Hepatocyte (in vitro differentiated cells): ENCODE measurements at regions not wholly inside any gene's neighbourhood (a gene's known extent, or its start where the extent isn't known, plus 50 kb on each side); places are given as distances from the start of the nearest gene placed in this dataset.

Experiments
- DNase-seq: peaks from one replicate; pipeline ENCODE4 v3.0.0-alpha.2; 2016; ENCODE audit warnings: low spot score
- H2AFZ ChIP-seq: fragments of 200-600 bp; sonication (generic); 2 replicates; pipeline ENCODE4 v1.6.0; 2016; ENCODE audit warnings: antibody characterized with exemption, mild to moderate bottlenecking
- H3K27ac ChIP-seq: fragments of 200-600 bp; sonication (generic); 2 replicates; pipeline ENCODE4 v1.5.1; 2016; ENCODE audit warnings: mild to moderate bottlenecking
- H3K27me3 ChIP-seq: fragments of 200-600 bp; sonication (generic); 2 replicates; pipeline ENCODE4 v1.6.1; 2016
- H3K36me3 ChIP-seq: fragments of 200-600 bp; sonication (generic); replicated peaks from 2 replicates; pipeline ENCODE4 v1.5.1; 2016; ENCODE audit warnings: low read depth; ENCODE audit not compliant: insufficient read depth
- H3K4me1 ChIP-seq: fragments of 200-600 bp; sonication (generic); 2 replicates; pipeline ENCODE4 v1.5.1; 2016; ENCODE audit warnings: mild to moderate bottlenecking, moderate library complexity; ENCODE audit not compliant: insufficient read depth
- H3K4me2 ChIP-seq: fragments of 200-600 bp; sonication (generic); 2 replicates; pipeline ENCODE4 v1.6.0; 2016
- H3K4me3 ChIP-seq: fragments of 200-600 bp; sonication (generic); 2 replicates; pipeline ENCODE4 v1.5.1; 2016; ENCODE audit warnings: mild to moderate bottlenecking
- H3K79me2 ChIP-seq: fragments of 200-600 bp; sonication (generic); 2 replicates; pipeline ENCODE4 v1.6.0; 2017; ENCODE audit warnings: mild to moderate bottlenecking
- H3K9me2 ChIP-seq: fragments of 200-600 bp; sonication (generic); replicated peaks from 2 replicates; pipeline ENCODE4 v1.6.0; 2017; ENCODE audit warnings: mild to moderate bottlenecking; ENCODE audit not compliant: insufficient read depth
- H3K9me3 ChIP-seq: fragments of 200-600 bp; sonication (generic); 2 replicates; pipeline ENCODE4 v1.5.1; 2016; ENCODE audit warnings: low read depth, mild to moderate bottlenecking
- H4K20me1 ChIP-seq: fragments of 200-600 bp; sonication (generic); 2 replicates; pipeline ENCODE4 v1.6.0; 2016; ENCODE audit warnings: mild to moderate bottlenecking; ENCODE audit not compliant: insufficient read depth, poor library complexity, severe bottlenecking
- CTCF ChIP-seq: fragments of 200-600 bp; sonication (generic); IDR thresholded peaks from 2 replicates; pipeline ENCODE4 v1.5.1; 2016; ENCODE audit warnings: antibody characterized with exemption, mild to moderate bottlenecking; ENCODE audit not compliant: poor library complexity
- EZH2 ChIP-seq: fragments of 200-600 bp; sonication (generic); IDR thresholded peaks from 2 replicates; pipeline ENCODE4 v1.6.1; 2016; ENCODE audit warnings: antibody characterized with exemption, mild to moderate bottlenecking, borderline replicate concordance
- EZH2phosphoT487 ChIP-seq: fragments of 200-600 bp; sonication (generic); IDR thresholded peaks from one replicate; pipeline ENCODE4 v1.6.1; 2018; ENCODE audit warnings: antibody characterized with exemption, mild to moderate bottlenecking, low read depth, moderate library complexity; ENCODE audit not compliant: unreplicated experiment, severe bottlenecking
- WGBS: methylation state at CpG from one replicate; pipeline ENCODE4 v1.1.6; 2016; ENCODE audit warnings: low lambda C conversion rate; ENCODE audit errors: missing lambda C conversion rate; 5-methylcytosine and 5-hydroxymethylcytosine counted together

GRCh38 chr12:105929192-105929591, 209.6 kb downstream of the NUAK1 start:
- DNase-seq, result no peak
- Histone ChIP-seq H3K36me3 (no peaks in the 10 kb centered on the region), H2AFZ (no peak overlapping the region), H4K20me1 (no peaks in the 10 kb centered on the region), H3K4me1 (no peaks in the 10 kb centered on the region), H3K79me2 (no peaks in the 10 kb centered on the region), H3K4me3 (no peak overlapping the region), H3K9me2 (no peaks in the 10 kb centered on the region), H3K9me3 (no peaks in the 10 kb centered on the region), H3K27me3 (no peaks in the 10 kb centered on the region), H3K27ac (no peak overlapping the region), H3K4me2 (no peak overlapping the region)
- WGBS, result 96% methylated on average over 1 of the region's 1 CpG
- TF ChIP-seq EZH2 (no peak), EZH2phosphoT487 (no peak), CTCF (no peak)

DNA sequence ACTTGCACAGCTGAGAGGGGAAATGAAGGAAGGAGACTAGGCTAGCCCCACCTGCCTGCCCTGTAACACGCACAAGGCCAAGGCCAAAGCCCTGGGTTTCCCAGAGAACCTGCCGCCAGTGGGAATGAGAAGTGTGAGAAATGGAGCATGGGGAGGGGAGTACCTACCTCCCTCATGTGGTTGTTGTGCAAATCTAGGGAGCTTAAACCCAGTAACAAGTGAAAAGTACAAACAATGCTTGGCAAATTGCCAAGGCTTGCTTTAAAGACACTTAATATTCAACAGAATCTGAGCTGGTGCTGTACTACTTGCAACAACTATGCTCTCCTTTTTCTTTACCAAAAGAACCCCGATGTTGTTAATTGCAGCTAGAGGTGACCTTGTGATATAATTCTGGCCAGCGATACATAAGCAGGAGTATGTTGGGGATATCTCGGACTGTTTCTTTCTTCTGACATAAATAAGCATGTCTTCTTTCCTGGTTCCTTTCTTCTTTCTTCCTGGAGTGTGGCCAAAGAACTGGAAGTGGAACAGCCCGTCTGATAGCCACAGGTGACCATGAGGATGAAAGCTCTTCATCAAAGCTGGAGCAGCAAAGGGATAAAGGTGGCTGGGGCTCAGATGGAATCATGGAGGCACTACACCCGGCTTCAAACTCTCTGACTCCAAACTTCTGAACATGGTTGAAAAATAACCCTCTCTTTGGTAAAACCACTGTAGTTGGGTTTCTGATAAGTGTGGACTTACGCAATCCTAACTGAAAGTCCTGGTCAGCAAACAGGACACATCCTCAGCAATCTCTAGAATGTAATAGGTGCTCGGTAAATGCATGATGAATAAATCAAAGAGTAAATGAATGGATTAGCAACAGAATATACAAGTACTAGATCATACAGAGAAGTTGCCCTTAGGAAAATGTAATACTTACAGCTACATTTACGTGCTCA, 207.9 kb downstream of the NUAK1 start:
- WGBS, result 94% methylated on average over 10 of the region's 10 CpGs
- H3K27me3 ChIP-seq, result no peaks in the 10 kb centered on the region
- no peak for DNase-seq
- no peaks in the 10 kb centered on the region for H3K79me2 ChIP-seq
- no peaks in the 10 kb centered on the region for H3K9me3 ChIP-seq
- no peaks in the 10 kb centered on the region for H3K9me2 ChIP-seq
- H4K20me1 ChIP-seq, result no peaks in the 10 kb centered on the region
- no peaks in the 10 kb centered on the region for H3K4me1 ChIP-seq
- no peak overlapping the region for H3K4me3 ChIP-seq
- no peak overlapping the region for H3K4me2 ChIP-seq
- H3K36me3 ChIP-seq, result no peaks in the 10 kb centered on the region
- no peak for TF ChIP-seq EZH2
- no peak for TF ChIP-seq EZH2phosphoT487
- TF ChIP-seq CTCF, result no peak
- no peak overlapping the region for H3K27ac ChIP-seq
- no peak overlapping the region for H2AFZ ChIP-seq

- H3K79me2 ChIP-seq, result no peaks in the 10 kb centered on the region
- H3K27ac ChIP-seq, result no peak overlapping the region
- no peaks in the 10 kb centered on the region for H3K4me1 ChIP-seq
- no peak for TF ChIP-seq CTCF
- TF ChIP-seq EZH2phosphoT487, result no peak
- TF ChIP-seq EZH2, result no peak
- H3K27me3 ChIP-seq, result no peaks in the 10 kb centered on the region
- no peak overlapping the region for H3K4me3 ChIP-seq
- H3K9me3 ChIP-seq, result no peaks in the 10 kb centered on the region
- no peak for DNase-seq
- WGBS, result 72% methylated on average over 15 of the region's 15 CpGs
- H4K20me1 ChIP-seq, result no peaks in the 10 kb centered on the region
- no peak overlapping the region for H2AFZ ChIP-seq
- no peak overlapping the region for H3K4me2 ChIP-seq
- H3K9me2 ChIP-seq, result no peaks in the 10 kb centered on the region
- H3K36me3 ChIP-seq, result no peaks in the 10 kb centered on the region
Observed at GRCh38 chr12:105931762-105932570, 206.8 kb downstream of the NUAK1 start.
